PFSK-1 (cell line): ENCODE measurements at regions not wholly inside any gene's neighbourhood (a gene's known extent, or its start where the extent isn't known, plus 50 kb on each side); places are given as distances from the start of the nearest gene placed in this dataset.

Experiments
- POLR2AphosphoS5 ChIP-seq: IDR thresholded peaks from 2 replicates; pipeline ENCODE4 v1.6.1; 2012; ENCODE audit warnings: low read depth, mild to moderate bottlenecking, control low read depth, low read length, moderate library complexity
- REST ChIP-seq, 2 experiments: IDR thresholded peaks; 2 replicates each; pipeline versions ENCODE4 v1.6.1 to v1.8.0; 2011 to 2012; ENCODE audit warnings: low read depth in 2 of 2, low read length in 2 of 2, control low read depth in 1 of 2, inconsistent platforms in 1 of 2, mild to moderate bottlenecking in 1 of 2, moderate library complexity in 1 of 2; ENCODE audit not compliant: insufficient read depth in 1 of 2
- SIN3A ChIP-seq: IDR thresholded peaks from 2 replicates; pipeline ENCODE4 v1.6.1; 2012; ENCODE audit warnings: mild to moderate bottlenecking, low read length, moderate library complexity, borderline replicate concordance; ENCODE audit not compliant: insufficient read depth
- TAF1 ChIP-seq: IDR thresholded peaks from 2 replicates; pipeline ENCODE4 v1.6.1; 2012; ENCODE audit warnings: low read length, control low read depth, borderline replicate concordance; ENCODE audit not compliant: insufficient read depth

GRCh38 chr7:130831817-130832481 lies 97.9 kb upstream of the KLF14 start:
- TF ChIP-seq TAF1 (no peak), POLR2AphosphoS5 (no peak), REST (IDR thresholded peaks at IDR 0.05; ENCODE audit: insufficient read depth in 1 of 2, low read depth in 2 of 2, low read length in 2 of 2) (no peak), SIN3A (no peak)
